Vagina (tissue), 2 donors: ENCODE measurements at regions not wholly inside any gene's neighbourhood (a gene's known extent, or its start where the extent isn't known, plus 50 kb on each side); places are given as distances from the start of the nearest gene placed in this dataset.

Experiments used
- POLR2A ChIP-seq, 2 donors: fragments of 450-650 bp; IDR thresholded peaks; one replicate each; pipeline ENCODE4 v1.6.1; 2017; ENCODE audit warnings: antibody characterized with exemption in 2 of 2, mild to moderate bottlenecking in 2 of 2, moderate library complexity in 2 of 2
- POLR2AphosphoS5 ChIP-seq, 2 donors: sonication (generic); formaldehyde crosslinking; IDR thresholded peaks; one replicate each; pipeline ENCODE4 v1.9.0; 2017; ENCODE audit warnings: antibody characterized with exemption in 2 of 2, mild to moderate bottlenecking in 2 of 2, low read depth in 1 of 2; ENCODE audit not compliant: insufficient read depth in 1 of 2
- TF ChIP-seq, protein P1 (sequence below), 3 experiments: fragments of 450-650 bp in 2 of 3; fragments of 200-600 bp in 1 of 3; sonication (generic) in 1 of 3; IDR thresholded peaks; one replicate each; pipeline ENCODE4 v1.5.1; 2017 to 2019; ENCODE audit warnings: antibody characterized with exemption in 3 of 3, mild to moderate bottlenecking in 2 of 3, moderate library complexity in 2 of 3

DNA sequence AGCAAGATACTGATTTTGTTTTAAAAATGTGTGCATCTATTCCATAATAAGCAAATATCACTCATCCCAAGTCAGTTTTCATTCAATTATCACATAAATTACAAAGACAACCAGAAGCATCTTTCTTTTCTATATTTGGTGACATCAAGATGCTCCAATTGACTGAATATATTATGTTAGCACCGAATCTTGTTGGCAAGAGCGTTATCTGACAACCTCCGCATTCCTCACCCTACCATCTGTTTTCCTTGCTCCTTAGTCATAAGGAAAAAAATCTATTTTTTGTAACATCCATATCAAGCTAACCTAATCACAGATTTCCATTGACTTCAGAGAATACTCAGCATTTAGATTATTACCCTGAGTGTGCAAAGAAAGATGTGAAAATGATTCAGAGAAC, 212.2 kb upstream of the KYNU start:
- TF ChIP-seq POLR2AphosphoS5 (IDR thresholded peaks at IDR 0.05; ENCODE audit: insufficient read depth in 1 of 2, low read depth in 1 of 2) (no peak), POLR2A (IDR thresholded peaks at IDR 0.05) (no peak)
- TF ChIP-seq, protein P1, sequence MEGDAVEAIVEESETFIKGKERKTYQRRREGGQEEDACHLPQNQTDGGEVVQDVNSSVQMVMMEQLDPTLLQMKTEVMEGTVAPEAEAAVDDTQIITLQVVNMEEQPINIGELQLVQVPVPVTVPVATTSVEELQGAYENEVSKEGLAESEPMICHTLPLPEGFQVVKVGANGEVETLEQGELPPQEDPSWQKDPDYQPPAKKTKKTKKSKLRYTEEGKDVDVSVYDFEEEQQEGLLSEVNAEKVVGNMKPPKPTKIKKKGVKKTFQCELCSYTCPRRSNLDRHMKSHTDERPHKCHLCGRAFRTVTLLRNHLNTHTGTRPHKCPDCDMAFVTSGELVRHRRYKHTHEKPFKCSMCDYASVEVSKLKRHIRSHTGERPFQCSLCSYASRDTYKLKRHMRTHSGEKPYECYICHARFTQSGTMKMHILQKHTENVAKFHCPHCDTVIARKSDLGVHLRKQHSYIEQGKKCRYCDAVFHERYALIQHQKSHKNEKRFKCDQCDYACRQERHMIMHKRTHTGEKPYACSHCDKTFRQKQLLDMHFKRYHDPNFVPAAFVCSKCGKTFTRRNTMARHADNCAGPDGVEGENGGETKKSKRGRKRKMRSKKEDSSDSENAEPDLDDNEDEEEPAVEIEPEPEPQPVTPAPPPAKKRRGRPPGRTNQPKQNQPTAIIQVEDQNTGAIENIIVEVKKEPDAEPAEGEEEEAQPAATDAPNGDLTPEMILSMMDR (IDR thresholded peaks at IDR 0.05), result no peak
